Umbilical cord (tissue), 1 donor: ENCODE measurements at regions not wholly inside any gene's neighbourhood (a gene's known extent, or its start where the extent isn't known, plus 50 kb on each side); places are given as distances from the start of the nearest gene placed in this dataset.

Experiments
- DNase-seq: peaks from one replicate; pipeline ENCODE4 v3.0.0-alpha.2; 2015; ENCODE audit warnings: low spot score

DNA sequence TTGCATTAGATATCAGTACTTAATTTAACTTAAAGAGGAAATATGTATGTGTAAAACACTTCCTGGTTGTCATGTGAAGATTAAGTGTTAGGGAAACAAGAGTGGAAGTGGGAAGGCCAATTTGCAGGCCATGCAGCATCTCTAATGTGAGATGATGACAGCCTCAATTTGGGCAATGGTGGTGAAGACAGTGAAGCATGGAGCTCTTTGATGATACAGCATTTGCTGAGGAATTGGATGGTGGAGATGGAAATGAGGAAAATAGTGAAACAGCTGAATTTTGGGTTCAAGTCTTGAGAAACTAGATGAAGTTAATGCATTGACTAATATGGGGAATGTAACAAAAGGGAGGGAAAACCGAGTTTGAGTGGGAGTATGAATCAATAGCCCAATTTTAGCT is 231.7 kb upstream of the MIR17HG start:
- no peak for DNase-seq

DNA sequence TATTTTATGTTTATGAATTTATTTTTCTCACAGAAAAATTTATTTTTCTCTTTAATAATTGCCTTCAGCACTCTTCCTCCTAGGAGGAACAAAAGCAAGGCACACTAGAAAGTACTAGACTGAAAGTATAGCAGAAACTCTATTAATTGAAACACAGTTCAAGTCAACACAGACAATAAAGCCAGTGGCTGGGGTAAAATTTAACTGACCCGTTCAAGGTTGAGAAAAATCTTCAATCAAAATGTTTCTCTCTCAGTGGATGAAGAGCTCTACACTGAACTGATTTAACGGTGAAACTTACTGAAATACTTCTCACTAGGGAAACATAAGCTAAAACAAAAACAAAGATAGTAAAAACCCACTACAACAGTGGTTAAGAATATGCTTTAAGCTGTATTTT is 230.1 kb upstream of the MIR17HG start:
- no peak for DNase-seq

DNA sequence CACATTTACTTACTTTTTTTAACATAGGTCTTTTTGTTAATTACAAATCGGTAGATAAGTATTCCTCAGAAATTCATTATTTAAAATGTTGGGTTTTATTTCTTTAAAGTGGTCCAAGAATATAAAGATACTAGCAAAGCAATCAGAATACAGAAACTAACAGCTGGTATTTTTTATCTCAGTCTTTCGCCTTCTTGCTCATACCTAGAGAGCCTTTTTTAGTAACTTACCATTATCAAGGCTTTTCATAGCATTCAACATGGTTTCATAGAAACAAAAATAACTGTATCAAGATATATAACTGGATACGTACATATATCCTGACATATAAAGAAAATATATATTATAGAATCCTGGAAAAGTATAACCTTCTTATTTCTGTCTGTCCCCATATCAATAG is 227.8 kb upstream of the MIR17HG start:
- no peak for DNase-seq

DNA sequence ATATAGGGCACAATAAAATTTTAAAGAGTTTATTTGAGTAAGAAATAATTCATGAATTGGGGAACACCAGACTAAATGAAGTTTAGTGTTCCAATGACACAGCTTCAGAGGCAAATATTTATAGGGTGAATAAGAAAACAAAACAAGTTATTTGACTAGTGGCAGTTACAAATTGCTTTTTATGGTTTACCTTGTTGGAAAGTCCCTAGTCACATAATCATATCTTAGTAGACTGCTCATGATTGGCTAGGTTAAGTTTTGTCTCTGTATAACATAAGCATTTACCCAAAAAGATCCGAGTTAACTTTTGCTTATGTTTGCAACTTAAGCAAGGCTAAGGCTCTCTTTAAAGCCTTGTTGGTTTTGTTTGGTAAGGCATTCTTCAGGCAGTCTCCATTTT is 224.7 kb upstream of the MIR17HG start:
- DNase-seq = no peak

DNA sequence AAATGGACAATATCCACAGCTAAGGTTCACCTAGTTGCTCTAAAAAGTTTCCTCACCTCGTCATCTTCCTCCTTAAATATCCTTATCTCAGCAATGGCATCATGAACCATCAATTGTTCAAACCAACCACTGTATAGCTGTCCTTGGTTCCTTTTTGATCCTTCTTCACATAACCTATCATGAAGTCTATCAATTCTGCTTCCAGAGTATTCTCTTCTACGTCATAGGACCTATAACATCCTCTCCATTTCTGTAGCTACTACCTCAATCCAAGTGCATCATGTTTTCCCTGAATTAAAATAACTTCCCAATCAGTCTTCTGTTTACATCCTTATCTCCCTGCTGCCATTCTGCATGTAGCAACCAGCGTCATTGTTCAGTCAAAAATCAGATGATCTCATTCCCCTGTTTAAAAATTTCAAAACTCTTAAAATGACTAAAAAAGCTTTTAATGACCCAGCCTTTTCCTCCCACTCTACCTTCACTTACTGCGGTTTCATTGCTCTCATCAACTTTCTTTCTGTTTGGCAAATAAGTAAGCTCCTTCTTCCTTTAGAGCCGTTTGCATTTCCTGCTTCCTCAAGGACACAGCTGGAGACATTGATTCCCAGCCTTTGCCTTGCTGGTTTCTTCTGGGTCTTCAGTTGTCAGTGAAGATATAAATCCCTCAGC is 223.9 kb upstream of the MIR17HG start:
- no peak for DNase-seq

DNA sequence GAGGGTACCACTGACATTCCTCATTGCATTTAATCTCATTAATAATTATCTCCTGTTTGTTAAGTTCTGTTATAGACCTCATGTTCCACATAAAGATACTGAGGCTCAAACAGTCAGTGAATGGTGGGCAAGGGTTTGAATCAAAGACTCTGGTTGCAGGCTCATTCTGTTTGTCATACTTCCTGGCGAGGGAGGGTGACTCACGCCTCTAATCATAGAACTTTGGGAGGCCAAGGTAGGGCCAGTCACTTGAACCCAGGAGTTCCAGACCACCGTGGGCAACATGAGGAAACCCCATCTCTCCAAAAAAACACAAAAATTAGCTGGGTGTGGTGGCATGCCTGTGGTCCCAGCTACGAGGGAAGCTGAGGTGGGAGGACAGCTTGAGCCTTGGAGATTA is 220.7 kb upstream of the MIR17HG start:
- no peak for DNase-seq

DNA sequence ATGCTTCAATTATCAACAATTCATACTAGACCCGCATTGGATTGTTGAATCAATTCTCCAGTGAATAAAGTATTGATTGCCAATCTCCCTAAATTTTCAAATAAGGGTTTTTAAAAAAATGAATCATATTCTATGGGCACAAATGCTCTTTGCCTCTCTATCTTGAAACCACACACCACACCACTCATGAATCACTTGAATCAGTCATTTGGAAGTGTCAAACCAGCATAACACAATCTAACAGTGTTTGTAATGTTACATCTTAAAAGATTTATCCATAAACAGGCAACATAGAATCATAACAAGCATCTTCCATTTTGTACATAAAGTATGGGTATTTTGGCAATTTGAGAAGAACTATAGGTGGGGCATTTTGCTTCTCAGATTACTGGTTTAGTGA is 219.5 kb upstream of the MIR17HG start:
- DNase-seq = no peak

DNA sequence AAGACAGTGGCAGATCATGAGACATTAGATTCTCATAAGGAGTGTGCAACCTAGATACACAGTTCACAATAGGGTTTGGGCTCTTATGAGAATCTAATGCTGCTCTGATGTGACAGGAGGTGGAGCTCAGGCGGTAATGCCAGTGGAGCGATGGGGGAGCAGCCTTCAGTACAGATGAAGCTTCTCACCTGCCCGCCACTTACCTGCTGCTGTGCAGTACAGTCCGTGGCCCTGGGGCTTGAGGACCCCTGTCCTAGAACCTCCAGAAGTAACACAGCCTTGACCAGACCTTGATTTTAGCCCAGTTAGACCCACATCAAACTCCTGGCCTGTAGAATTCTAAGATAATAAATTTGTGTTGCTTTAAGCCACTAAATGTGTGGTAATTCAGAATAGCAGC is 215.1 kb upstream of the MIR17HG start:
- DNase-seq = no peak

DNA sequence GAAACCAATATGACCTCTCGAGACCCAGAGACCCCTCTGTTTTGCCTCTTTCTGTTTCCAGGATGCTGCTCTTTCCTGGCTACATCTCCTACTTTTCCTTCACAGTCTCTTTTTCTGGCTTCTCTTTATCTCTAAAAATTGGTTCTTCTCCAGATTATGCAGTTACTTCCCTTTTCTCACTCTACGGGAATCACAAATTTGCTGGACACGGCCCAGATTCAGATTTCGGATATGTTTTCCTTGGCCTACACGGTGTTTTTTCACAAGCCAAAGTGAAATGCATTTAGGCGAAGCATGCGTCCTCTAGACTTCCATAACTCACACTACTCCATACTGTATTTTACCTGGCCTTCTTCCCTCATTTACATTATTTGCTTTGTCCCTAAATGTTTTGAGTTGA is 214.7 kb upstream of the MIR17HG start:
- DNase-seq = no peak

DNA sequence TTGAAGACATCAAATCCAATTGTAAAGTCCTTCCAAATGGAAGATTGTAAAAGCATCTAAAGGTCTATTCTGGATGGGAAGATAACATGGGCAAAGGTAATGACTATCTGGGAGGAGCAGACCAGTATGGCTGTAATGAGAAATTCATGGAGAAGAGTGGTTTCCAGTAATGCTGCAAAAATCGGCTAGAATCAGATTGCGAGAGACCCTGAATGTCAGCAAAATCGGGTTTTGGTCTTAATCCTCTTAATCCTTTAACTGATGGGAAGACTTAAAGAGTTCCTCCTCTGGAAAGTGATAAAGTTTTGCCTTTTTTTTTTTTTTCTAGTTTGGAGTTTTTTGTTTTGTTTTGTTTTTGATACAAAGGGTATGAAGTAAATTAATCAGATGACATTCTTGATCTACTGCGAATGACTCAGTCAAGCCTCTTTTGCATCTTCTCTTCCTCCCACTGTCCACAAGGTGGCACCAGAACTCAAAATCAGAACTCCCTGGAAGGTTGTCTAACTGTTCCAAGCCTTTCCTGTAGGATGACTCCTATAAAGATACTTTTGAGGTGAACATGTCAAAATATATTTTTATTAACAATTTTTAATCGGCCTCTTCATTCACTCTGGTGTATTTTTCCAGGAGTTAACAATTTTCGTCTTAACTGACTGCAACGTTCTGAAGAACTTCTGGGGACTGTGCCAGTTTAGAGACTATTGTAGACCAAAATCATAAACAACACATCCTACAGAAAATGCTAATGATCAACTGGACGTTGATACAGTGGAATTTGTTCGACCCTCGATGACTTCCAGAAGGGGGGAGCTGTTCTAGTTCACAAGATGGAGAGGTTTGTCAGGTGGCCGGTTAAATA is 213.3 kb upstream of the MIR17HG start:
- DNase-seq = peak; percentile 74

DNA sequence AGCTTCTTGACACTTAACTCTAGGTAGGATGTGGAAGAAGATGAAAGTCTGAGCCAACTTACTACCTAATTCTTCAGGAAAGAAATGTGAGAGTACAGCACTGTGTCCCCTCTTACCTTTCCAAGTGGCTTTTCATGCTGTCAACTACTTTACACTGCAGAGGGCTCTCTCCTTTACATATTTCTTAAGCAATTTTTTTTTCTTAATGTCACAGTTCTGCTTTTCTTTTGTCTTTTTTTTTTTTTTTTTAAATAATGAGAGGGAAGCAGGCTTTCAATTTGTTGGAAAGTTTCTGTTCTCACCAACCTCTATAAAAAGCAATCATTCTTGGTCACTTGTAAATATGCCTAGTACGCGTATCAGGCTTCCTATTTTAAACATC is 212.7 kb upstream of the MIR17HG start:
- no peak for DNase-seq

DNA sequence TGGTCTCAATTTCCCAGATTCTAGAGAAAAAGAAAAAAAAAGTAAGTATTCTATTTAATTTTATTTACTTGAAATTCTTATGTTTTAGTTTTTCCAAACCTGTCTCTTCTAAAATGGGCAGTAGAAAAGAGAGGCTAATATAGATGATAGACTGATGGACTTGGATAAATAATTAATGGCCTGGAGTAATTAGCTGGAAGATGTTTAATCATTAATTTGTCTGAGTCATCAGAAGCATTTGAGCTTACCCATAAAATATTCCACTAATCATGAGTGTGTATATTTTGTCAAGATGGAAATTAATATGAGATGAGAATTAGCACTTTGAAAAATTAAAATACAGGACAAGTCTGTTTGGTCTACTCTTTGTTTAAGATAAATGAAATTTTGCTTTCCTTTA is 212.1 kb upstream of the MIR17HG start:
- no peak for DNase-seq

DNA sequence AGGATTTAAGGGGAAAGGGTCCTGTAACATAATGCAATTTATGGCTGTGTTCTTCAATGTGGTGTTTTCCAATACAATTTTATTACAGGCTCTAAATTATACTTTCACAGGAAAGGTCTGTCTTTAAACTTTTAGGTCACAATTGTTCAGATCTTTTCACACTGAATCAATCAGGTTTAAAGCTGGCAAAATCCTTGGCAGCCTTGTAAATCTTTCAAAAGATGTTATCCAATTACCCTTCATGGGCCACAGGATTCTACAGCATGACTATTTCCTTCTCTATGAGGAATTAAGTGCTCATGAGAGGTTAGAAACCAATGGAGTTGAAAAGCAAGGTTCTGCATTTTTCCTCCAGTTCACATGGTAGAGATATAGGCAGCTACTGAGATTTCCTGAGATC is 211.5 kb upstream of the MIR17HG start:
- DNase-seq = no peak

DNA sequence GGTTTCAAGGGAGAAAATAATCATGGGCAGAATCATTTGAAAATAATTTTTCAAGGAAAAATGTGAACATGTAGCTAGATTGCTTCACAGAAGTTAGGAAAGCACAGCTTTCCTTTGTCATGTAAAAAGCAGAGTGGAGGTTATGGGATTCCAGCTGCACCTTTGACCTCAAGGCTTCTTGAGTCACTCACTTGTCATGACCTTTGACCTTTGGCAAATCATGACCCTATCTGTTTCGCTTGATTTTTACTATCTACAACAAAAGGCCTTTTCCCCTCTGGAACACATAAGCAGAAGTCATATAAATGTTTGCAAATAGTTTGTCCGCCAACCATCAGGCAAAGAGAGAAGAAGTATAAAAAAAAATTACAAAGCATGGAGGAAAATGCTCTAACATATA is 210.7 kb upstream of the MIR17HG start:
- DNase-seq = no peak

DNA sequence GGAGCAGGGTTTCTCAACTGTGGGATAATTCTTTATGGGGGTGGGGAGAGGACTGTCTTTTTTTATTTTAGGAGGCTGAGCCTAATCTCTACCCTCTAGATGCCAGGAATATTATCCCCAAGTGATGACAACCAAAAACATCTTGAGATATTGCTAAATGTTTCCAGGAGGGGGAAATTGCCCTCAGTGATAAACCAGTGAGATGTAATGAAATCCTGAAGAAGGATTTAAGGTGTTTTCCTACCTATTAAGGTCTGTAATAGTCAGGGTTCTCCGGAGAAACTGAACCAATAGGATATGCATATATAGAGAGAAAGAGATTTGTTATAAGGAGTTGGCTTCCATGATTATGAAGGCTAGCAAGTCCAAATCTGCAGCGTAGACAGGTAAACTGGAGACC is 208.3 kb upstream of the MIR17HG start:
- no peak for DNase-seq

DNA sequence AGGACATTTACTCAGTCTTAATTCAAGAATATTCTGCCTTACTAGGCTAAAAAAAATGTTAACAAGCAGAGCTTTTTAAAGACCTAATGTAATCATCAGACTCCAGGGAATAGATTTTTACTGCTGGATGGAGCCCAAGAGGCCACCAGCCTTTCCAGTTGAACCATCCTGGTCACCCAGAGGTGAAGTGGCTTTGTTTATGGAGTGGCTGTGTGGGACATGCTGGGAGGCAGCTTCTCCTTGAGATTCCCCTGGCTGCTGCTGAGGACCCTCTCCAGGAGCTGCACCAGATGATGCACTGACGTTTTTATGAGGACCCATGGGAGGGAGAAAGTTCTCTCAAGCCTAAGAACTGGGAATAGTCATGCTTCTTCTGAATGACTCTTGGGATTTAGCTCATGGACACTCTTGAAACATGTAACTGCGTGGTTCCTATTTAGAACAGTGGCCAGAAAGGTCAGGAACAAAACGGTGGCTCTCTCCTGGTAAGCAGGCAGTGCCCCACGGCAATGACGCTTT is 205.9 kb upstream of the MIR17HG start:
- no peak for DNase-seq

DNA sequence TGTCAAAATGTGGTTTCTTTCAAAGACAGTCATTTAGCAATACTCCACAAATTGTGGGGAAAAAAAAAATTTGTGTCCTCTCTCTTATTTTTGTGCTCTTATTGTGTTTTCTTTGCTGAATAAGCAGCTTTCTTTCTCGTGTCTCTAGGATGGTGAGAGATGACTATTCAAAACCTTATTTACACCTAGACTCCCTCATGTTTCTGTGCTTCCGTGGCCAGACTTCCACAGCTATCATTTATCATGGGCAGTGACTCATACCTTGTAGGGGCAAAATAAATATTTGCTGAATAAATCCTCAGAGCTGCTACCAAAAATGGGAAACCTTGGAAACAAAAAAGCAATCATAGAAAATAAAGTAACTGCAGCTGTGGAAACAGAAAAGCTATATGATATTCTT is 204.9 kb upstream of the MIR17HG start:
- DNase-seq = no peak

DNA sequence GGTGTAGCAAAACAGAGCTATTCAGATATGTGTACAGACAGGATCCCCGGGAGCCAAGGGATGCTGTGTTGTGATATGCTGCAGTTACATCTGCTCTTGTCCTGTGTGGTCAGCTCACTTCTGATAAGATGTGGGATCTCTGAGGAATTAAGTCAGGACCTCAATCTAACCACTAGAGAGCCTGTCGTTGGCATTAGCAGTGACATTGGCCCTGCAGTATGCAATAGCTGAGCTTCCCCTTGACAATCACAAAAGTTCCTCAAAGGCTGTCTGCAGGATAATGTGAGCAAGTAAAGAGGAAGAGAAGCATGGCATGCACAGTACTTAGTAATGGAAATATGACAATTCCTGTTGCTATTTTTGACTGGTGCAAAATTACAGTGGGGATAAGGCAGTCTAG is 203.4 kb upstream of the MIR17HG start:
- peak; percentile 60 for DNase-seq

DNA sequence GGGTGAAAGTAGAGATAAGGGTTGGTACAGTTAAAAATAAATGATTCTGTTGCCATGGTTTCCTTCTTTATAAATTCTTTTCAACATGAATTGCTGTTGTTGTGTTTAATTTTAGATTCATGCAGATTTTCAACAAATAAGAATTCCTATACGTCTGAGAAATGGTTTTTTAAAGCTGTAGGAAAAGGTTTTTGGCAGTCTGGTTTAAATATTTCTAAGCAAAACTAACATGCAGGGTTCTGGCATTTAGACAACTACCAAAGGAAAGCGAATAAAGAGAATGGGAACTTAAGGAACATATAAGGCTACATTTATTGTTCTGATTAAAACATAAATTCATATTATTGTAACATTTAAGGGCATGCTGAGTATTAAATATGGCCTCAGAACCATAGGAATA is 203.0 kb upstream of the MIR17HG start:
- DNase-seq = no peak

DNA sequence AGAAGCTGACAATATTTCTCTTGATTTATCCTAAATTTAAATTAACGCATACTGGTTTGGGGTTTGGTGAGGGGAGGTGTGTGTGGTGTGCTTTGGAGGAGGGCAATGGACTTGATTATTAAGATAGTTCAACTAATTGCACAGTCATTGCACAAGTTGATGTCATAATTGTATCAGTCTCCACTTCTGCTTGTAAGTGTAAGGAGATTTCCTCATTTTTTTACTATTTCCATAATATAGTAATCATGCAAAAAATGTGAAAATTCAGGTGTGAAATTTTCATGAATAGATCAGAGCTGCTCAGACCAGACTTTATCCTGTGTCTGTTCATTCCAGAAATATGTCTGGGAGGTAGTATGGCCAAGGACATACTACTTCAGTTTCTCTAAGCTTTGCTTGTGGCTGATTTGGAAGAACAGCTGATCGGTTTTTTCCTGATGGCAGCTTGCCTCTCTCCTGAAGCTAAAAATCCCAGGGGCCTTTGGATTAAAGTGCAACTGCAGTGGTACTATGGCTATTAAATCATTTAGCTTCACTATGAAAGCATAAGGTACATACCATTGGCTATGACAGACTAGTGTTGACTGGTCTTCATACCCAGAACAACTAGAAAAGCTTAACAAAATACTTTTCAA is 201.8 kb upstream of the MIR17HG start:
- DNase-seq = no peak

DNA sequence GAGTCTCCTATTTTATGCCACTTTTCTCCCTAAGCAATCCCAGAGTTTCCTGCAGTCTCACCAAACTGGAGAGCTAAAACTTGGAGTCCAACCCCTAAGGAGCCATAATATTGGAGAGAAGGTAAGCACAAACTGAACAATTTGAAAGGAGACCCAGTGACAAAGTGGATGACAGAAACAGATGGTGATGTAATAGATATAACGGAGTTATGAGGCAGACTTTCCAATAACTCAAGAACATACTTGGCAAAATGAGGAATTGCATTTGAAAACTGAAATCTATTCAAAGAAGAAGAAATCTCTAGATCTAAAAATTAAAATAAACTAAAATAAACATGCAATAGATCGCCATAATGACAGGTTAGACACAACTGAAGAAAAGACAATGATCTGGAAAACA is 200.9 kb upstream of the MIR17HG start:
- DNase-seq = no peak

DNA sequence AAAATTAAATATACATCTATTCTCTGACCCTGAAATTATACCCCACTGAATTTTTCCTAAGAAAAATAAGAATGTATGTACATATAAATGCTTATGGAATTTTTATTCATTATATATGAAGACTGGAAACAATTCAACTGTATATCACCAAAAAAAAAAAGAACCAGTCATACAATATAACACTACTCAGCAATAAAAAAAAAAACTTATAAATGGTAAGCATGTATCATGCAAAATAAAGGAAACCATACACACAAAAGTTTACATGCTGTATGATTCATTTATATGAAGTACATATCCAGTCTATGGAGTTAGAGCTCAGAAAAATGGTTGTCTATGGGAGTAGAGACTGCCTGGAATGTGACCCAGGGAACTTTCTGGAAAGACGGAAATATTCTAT is 199.4 kb upstream of the MIR17HG start:
- no peak for DNase-seq

DNA sequence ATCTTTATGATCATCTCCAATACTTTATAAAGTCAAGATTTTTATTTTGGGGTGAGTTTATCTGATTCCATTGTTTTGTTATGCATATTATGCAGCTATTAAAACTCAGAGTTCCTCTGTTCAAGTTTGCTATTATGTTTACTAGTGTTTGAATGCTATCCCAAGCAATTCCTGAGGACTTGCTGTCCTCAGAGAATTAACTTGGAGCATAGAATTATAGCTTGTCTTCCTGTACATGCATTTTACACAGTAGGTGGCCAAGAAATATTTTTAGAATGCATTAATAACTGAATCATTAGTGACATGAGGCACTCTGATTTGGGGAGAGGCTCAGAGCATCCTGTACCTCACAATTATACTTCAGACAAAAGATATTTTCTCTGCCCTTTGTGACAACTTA is 195.6 kb upstream of the MIR17HG start:
- DNase-seq = no peak
